Muscle of back (tissue), 3 donors: ENCODE measurements at regions not wholly inside any gene's neighbourhood (a gene's known extent, or its start where the extent isn't known, plus 50 kb on each side); places are given as distances from the start of the nearest gene placed in this dataset.

Experiments used
- DNase-seq, 3 donors: peaks; one replicate each; pipeline versions ENCODE4 v3.0.0 to v3.0.0-alpha.2; 2013

DNA sequence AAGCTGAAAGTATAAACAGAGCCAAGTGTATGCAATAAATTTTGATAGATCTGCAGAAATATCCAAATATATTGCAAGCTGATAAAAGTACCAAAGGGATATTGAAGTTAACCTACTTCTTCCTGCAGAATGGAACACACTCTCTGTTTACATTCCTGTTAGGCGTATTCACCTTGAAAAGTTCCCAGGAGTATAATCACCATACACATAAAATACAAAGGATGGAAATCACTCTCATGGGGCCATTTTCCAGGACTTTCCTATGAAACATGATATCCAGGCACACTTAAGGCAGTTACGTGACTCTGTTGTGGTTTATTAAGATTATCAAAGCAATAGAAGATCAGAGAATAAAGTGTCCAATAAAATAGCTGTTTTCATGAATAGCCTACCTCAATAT, 1142.3 kb downstream of the NLGN4X start:
- no peak for DNase-seq

DNA sequence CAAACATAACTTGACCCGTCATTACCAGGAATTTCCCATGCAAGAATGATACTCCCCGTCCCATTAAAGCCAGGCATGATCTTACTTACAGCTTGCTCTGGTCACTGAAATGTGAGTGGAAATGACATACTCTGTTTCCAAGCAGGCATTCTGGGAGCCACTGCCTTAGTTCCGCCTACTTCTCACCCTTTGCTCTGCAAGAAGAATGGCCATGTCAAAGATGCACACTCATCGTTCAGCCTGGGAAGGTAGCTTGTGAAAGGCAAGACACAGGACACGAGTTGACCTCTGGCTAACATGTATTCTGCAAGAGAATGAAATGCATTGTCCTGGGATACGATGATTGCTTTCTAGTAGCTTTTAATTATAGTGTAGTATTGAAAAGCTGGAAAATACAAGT, 1144.4 kb downstream of the NLGN4X start:
- DNase-seq = peak; percentile 2 to 22 (median 4)

DNA sequence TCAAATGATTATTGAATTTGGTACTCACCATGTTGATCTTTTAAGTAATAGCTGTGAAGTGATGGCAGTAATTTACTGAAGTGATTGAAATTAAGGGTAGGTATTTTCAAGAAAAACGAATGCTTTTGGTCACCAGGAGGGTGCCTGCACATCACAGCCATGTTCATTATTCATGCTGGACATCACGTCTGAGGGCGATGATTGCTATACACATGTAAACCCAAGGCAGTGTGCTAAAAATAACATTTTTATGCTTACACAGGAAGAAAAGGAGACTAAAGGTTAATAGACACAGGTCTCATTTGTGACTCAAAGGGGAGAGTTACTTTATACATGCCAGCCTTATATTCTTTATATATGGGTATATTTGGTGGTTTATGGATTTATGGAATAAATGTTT, 1146.0 kb downstream of the NLGN4X start:
- no peak for DNase-seq

DNA sequence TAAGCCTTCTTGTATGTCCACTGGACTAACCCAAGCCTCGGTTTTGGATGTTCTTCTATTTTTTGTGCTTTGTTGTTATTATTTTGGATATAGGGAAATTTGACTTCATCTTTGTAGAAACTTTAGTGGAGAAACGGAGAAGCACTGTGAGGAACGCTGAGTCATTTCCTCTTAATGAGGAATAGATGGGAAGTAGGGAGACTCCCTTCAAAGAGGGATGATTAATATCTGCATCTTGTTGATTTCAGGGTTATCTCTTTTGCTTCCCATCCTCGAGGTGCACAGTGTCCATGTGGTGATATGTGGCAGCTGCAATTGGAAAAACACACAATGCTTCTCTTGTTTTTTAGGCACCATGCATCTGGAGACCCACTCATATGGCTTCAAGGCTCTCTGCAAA, 1147.9 kb downstream of the NLGN4X start:
- DNase-seq = no peak

DNA sequence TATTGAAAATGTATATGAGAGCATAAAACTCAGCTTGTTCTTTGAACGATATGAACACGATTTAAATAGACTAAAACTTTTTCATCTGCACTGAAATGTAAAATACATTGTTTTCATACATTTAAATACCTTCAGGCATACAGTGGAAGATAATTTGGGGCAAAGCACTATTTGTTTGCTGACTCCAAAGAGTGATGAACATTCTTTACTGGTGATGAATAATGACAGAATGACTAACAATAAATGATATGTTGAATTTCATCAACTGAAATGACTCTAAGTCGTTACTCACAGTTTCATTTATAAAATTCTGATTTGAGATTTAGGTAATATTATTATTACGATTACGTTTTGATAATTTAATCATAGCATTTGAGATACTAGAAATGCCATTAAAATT, 1160.1 kb downstream of the NLGN4X start:
- no peak for DNase-seq

DNA sequence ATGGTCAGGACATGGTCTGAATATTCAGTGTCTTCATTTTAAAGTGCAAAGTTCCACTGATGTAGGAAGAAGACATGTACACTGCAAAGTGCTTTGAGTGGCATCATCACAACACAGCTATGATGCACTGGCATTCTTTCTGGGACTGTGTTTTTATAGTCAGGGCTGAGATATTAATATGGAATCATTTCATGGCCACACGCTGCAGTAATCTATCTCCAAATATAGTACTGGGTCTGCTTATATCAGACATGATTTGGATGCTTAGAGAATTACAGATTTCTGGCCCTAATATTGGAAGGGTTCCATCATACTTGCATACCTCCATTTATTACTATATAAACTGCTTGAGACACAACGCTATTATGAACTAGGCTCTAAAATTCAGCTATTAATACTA, 1170.9 kb downstream of the NLGN4X start:
- no peak for DNase-seq

DNA sequence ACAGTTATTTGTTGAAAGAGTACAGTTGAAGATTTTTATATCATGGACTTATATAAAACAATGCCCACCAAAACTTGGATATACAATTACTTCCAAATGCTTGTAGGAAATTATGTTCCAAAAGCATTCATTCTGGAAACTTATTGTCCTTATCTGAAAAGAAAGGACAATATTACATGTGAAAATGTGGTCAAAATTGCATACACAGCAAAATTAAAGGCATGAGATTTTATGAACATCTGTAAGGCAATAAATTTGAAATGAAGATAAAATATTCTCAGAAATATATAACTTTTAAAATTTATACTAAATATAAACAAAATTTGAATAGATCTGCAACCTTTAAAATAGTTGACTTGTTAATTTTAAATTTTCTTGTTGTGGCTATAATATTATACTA, 1173.8 kb downstream of the NLGN4X start:
- no peak for DNase-seq

DNA sequence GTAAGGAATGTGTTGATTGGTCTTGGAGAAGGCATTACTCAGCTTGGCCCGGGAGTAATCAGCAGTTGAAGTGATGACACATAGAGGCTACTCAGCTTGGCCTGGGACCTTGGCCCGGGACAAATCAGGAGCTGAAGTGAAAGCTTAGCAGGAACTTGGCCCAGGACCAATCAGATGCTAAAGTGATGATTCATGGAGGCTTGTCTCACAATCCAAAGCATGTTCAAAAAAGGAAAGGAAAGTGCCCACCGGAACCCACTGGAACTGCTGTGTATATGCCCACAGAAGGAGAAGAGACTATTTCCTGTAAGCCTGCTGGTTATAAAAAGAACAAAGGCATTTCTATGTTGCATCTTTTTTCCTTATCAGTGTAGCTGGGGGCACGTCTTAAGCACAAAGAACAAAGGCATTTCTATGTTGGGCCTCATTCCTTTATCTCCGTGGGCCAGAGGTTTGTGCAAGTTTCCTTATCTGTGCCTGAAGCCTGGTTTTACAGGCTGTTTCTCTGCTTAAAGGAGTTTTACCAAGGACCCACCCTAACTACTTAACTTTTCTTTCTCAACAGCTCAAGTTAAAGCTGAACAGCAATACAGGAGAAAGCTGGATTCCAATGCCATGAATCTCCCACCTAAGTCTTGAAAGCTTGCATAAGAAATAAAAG, 1176.7 kb downstream of the NLGN4X start:
- DNase-seq = peak; percentile 7 to 49 (median 13)

DNA sequence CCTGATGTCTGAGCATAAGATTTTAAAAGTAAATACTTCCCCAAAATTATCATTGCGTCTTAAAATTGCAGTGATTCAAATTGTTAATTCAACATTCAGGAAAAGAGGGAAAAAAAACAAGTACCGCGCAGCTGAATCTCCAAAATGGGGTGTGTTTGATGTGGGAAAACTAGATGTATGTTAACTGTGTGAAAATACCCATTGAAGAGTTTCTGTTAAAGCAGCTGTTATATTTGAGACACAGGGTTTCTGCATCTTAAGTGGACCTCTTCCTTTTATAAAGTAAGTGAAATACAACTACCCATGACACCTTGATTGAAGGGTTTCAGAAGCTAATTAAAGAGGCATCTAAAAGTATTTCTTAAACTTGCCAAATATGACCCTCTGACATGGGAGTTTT, 1186.1 kb downstream of the NLGN4X start:
- no peak for DNase-seq

DNA sequence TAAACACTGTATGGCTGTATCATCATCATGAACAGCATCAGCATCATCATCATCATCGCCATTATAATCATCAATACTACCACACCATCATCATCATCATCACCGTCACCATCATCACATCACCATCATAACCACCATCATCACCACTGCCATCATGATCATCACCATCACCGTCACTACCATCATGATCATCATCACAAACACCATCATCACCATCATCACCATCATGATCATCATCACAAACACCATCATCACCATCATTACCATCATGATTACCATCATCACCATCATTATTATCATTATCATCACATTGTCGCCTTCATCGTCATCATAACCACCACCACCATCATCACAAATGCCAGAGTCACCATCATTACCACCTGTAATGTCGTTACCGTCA, 1196.9 kb downstream of the NLGN4X start:
- no peak for DNase-seq

DNA sequence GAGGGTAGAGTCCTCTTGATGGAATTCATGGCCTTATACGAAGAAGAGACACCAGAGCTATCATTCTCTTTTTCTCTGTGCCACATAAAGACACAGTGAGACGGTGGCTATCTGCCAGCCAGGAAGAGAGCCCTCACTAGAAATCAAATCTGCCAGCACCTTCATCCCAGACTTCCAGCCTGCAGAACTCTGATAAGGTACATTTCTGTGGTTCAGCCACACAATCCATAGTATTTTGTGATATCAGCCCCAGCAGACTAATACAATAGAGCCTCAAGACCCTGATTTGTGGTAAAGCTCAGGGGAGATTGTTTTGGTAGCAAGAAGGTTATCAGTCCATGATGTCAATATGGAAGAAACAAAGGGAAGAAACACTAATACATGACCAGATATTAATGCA, 1213.2 kb downstream of the NLGN4X start:
- DNase-seq = no peak

DNA sequence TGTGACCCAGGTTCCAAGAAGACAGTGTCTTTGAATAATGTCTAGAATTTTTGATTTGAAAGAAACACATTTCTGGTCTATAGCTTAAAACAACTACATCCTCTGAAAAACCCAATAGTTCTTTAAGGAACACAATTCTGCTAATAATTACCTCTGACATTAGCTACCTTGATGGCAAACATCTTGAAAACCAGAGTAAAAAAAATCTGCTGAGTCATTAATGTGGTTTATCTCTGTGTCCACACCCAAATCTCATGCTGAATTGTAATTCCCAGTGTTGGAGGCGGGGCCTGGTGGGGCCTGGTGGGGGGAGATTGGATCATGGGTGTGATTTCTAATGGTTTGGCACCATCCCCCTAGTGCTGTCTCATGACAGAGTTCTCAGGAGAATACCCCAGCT, 1233.8 kb downstream of the NLGN4X start:
- DNase-seq = no peak

DNA sequence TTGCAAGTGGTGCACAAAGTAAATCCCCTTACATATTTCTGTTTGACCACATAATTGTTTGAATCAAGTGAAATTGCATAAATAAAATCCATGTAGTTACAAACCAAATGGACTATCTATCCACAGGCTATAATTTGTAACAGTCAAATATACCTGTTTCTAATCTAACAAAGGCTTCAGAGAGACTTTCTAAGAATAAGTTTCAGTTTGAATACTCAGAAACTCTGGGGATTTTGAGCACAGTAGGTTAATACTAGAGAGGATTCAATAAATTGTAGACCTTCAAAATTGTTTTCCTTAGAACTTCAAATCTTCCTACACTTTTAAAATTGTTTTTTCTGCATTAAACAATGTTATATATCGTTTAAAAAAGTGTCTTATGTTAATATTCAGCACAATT, 1250.1 kb downstream of the NLGN4X start:
- no peak for DNase-seq

DNA sequence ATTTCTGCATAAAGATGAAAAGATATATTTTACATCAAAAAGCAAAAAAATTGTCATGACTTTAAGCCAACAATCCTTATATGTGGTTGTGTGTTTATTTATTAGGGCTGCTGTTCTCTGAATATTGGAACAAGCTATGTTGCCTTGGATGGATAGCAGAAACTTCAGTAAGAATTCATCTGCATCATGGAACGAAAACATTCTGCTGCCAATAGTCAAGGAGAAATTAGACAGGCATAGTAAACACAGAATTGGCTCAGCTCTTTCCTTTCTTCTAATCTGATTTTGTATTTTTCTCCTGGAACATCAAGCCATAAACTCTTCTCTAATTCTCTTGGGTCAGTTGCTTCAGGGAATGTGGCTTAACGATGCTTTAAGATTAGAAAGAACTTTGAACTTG, 1257.0 kb downstream of the NLGN4X start:
- DNase-seq = peak; percentile 9 to 57 (median 11)

DNA sequence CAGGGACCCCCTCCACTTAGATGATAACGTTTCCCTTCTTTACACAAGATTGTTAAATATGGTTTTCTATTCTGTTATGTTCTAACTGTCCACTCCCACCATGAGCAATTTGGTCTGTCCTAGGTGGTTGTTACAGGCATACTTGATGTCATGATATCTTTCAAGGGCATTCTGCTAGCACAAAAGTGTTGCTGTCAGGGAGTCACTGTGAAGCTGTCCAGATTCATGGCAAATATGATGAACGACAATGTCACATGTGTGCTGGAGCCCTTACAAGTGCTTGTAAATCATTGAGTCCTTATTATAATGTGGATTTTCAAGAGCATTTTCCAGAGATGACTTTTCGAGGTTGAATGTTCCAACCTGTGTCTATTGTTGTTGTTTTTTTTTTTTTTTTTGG, 1250.7 kb upstream of the PRKX start:
- no peak for DNase-seq

DNA sequence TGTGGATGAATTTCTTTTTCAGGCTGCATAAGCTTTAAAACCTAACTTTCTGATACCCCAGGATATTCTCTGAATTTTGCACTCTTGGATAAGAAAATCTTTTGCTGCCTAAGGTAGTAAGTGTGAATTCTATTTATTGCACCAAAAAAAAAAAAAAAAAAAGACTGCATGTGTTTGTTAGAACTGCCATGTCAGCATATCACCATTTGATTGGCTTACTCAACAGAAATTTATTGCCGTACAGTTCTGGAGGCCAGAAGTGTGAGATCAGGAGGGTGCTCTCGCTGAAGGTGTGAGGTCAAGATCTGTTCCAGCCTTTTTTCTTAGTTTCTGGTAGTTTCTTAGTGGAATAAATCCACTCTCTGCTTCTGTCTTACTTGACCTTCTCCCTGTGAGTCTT, 1250.0 kb upstream of the PRKX start:
- no peak for DNase-seq

DNA sequence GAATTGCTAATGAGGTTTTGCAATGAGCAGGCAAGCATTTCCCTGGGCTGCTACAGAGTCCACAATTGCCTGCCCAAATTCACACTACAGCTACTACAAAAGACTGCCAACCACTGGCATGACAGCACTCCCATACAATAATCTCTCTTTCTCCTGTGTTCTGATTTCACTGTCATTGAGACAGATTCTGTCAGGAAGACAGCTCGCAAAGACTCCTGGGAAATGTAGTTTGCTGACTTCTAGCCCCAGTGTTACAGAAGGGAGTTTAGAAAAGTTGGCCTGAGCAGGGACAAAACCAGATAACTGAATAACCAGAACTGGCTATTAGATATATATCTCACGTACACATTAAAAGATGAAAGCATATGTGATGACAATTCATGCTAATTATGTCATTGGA, 1231.3 kb upstream of the PRKX start:
- DNase-seq = no peak

DNA sequence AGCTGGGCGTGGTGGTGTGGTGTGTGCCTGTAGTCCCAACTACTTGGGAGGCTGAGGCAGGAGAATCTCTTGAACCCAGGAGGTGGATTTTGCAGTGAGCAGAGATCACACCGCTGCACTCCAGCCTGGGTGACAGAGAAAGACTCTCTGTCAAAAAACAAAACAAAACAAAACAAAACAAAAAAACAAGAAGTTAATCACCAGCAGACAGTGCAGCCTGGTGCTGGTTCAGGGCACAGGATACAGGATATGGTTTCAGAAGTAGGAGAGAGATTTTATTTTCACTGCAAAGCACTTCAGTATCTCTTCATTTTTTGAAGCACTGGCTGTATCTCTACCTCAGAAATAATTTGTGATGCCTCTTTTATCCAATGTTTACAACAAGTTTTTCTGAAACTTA, 1222.9 kb upstream of the PRKX start:
- no peak for DNase-seq

DNA sequence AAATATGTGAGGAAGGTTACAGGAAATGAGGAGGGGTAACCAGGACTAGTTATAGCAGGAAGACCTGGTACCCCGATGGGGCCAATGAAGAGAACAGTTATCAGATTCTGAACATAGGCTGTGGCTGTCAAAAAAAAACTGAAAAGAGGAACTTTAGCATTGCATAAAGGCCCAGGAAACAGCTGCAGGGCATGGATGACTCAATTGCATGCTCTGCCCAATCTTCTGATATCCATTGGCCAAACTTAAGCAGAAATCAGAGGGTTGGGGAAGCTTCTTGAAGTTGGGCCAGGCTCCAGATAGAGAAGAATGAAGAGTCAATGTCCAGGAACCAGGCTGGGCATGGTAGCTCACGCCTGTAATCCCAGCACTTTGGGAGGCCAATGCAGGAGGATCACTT, 1222.4 kb upstream of the PRKX start:
- peak in 2 of 3 donors; percentile 12 to 17 for DNase-seq

DNA sequence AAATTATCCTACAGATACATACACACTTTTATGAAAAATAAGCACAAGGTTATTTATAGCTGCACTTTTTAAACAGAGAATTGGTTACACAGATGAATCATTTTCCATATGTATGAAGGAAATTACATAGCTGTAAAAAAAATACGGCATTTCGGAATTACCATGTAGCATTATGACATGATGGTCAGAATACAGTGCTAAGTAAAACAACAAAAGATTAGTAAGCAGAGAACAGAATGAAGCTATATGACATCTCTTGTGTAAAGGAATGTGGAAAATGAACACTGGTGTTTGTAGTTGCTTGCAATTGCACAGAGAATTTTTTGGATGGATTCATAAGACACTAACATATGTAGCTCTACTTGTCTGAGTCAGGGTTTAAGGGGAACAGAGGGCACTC, 1222.0 kb upstream of the PRKX start:
- DNase-seq = peak in 1 of 3 donors; percentile 0

DNA sequence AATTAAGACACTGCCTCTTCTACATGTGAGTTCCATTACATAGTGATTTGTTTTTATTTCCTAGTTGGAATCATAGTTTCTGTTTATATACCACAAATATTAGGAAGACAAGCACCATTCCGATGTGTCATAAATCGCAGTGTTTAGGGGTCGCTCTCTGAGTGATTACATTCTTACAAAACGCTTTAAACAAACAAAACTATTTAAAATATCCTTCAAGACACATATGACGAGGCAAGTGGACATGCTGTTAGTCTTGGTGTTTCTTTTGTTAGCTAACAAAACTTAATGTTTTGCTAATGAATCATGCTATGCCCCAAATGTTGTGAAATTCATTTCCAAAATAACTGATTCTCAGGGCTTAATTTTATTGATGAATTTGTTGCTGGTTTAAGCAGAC, 1219.3 kb upstream of the PRKX start:
- no peak for DNase-seq

DNA sequence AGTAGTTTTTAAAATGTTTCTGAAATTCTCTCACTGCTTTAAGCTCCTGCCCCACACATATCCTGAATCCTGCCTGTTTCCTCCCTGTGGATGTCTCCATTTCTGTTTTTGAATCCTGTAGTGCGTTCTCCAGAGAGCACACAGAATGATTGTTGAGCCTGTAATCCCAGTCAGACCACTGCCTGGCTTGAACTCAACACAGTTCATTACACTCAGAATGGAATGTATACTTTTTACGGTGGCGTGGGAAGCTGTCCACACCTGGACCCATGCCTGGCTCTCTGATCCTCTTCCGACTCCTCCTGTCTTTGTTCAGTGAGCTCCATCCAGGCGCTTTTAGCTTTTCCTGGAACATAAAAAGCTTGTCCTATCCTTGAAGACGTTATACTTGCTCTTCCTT, 1217.0 kb upstream of the PRKX start:
- peak in 1 of 3 donors; percentile 41 for DNase-seq

DNA sequence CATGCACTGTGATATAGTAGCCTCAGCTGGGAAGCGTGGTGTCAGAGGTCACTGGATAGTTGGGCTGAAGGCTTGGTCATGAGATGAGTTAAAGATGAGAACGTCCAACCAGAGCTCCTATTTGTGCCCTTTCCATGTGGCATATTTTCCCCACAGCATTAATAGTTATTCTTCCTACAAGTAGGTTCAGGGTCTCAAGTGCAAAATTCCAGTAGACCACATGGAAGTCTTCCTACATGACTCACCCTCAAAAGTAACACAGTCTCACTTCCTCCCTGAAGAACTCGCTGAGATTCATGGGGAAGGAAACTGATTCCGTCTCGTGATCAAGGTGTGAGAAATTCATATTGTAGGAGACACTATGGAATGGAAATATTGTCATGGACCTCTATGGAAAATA, 1212.5 kb upstream of the PRKX start:
- DNase-seq = no peak

DNA sequence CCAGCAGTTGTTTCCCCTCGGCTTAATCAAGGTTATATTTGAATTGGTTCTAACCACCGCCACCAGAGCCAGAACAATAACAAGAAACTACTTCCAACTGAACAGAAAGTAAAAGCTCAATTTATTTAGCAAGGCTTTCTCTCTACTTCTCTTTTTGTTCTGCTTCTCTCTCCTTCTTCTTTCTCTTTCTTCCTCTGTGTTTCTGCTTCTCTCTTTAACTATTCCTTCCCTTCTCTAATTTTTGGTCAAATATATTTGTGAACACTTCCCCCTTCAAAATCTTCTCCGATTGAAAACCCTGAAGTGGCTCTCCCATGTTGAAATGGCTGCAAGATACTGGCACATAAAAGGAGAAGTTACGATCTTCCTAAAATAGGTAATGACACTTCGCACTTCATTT, 1195.9 kb upstream of the PRKX start:
- no peak for DNase-seq

DNA sequence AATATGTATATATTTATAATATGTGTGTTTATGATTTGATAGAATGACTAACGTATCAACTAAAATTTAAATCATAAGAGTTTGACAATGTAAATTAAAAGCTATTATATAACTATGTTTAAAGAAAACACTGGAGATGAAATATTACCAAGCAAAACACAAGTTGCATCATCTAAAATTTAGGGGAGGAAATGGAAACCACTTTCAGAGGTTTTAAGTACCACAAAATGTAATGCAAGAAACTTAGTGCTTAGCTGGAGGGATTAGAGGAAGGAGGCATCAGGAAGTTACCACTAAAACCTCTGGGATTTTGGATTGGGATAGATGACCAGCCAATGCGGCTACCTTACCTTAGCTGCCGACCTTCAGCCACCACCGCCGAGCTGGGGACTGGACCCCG, 1192.1 kb upstream of the PRKX start:
- DNase-seq = no peak
